ELR (cell line): ENCODE measurements at regions not wholly inside any gene's neighbourhood (a gene's known extent, or its start where the extent isn't known, plus 50 kb on each side); places are given as distances from the start of the nearest gene placed in this dataset.
A peak's percentile ranks its signal among the peaks of the same experiment; 100 is the strongest.

Experiments used
- DNase-seq: peaks from one replicate; pipeline ENCODE4 v3.0.0-alpha.2; 2015; ENCODE audit warnings: low read depth

DNA sequence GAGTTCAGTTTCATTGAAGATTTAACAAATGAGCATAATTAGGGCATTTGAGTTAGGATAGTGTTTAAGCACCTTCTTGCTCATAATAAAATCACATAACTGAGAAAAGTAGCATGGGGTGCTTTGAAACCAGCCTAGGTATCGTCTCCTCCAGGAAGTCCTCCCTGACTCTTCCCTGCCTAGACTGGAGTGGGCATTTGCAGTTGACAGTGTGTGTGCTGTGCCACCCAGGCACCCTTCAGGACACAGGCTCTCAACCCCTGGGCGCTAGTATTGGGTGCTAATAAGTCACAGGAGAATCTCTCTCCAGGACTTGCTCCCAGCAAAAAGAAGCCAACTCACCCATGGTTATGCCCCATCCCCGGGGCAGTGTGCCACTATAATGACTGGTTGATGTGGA lies 584.1 kb downstream of the INSC start:
- no peak for DNase-seq

DNA sequence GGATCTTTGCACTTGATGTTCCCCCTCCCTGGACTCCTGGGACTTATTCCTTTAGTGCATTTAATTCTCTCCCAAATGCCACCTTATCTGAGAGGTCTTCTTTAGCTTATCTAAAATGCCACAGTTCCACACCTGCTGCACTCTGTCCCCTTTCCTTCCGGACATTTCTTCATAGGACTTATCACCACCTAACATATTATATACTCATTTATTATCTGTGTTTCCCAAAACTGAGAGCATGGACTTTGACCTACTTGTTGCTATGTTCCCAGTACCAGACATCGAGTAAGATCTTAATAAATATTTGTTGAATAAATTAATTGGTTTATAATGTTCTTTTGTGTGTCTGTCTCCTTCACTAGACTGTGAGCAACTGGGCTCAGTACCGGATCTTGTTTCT lies 585.3 kb downstream of the INSC start:
- DNase-seq: no peak

DNA sequence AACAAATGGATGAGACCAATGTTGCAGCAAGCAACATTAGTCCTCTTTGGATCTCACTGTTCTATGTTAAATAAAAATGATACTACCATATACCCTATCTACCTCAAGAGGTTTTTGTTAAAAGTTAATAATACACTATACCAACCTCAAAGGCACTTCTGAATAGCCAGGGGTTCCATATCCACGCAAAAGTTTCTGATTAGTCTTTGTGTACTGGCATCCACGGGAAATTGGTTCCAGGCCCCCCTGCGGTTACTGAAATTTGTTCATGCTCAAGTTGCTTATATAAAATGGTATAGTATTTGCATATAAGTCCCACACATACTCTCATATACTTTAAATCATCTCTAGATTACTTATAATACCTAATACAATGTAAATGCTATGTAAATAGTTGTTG lies 585.7 kb downstream of the INSC start:
- no peak for DNase-seq

DNA sequence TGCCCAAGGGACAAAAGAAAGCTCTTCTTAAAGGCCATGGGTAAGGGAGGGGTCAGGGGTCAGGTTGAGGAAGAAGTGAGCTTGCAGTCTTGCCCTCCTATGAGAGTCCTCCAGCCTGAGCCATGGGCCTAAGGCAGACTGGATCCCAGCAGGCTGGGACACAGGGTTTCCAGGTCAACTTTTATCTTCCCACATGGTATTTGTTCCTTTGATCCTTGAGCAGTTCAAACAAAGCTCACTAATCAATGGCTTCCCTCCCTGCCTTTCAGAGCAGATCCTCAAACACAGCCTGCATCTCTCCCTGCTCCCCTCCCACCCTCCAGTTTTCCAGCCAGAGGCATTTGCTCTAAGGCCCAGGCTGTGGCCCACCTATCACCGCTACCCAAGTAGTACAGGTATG lies 589.3 kb downstream of the INSC start:
- DNase-seq: no peak

DNA sequence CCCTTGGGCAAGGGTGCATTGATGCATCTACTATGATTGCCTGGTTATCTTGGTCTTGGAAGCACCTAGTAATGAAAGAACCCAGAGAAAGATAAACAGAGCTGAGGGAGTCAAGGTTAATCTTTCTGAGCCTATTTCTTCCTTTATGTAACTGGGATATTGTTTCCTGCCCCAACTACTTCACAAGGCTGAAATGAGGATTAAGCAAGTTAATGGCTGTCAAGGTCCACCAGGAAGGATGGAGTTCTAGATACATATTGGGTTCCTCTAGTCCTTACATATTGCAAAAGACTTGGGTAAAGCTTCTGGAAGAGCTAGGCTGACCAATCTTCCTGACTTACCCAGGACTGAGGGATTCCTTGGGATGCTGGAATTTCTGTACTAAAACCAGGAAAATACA lies 589.8 kb downstream of the INSC start:
- DNase-seq: no peak

GRCh38 chr11:15705891-15706290 lies 591.2 kb downstream of the INSC start:
- DNase-seq: no peak

GRCh38 chr11:15707194-15707593 lies 592.5 kb downstream of the INSC start:
- DNase-seq: no peak

GRCh38 chr11:15707971-15708370 lies 593.2 kb downstream of the INSC start:
- peak; percentile 8 for DNase-seq

DNA sequence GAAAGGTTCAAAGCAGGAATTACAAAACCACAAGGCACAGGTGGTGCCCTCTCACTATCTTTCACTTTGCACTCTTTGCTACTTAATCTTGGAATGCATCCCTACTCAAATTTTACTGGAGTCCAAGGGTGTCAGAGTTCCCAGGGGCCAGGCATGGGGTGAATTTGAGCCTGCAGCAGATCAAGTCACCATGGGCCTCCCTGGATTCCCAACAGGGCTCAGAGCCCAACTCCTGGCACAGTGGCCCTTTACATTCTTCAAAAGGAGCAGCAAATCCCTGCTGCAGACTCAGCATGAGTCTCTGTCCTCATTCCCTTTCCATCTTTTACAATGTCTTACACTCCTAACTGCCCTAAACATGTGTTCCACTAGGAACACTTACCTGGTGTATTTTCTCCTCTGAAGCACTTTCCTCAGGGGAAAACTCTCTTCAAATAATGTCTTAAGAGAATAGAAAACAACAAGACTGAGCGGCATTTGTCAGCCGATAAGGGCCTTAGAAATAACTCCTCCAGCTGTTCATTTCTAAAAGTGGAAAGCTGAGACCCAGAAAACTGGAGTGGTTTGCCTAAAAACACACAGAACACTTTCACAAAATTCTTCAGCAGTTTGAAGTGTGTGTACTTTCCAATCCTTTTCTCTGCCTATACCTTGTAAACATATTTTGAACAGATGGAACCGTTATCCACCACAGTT lies 596.0 kb downstream of the INSC start:
- no peak for DNase-seq

GRCh38 chr11:15711311-15711710 lies 596.6 kb downstream of the INSC start:
- DNase-seq: no peak

DNA sequence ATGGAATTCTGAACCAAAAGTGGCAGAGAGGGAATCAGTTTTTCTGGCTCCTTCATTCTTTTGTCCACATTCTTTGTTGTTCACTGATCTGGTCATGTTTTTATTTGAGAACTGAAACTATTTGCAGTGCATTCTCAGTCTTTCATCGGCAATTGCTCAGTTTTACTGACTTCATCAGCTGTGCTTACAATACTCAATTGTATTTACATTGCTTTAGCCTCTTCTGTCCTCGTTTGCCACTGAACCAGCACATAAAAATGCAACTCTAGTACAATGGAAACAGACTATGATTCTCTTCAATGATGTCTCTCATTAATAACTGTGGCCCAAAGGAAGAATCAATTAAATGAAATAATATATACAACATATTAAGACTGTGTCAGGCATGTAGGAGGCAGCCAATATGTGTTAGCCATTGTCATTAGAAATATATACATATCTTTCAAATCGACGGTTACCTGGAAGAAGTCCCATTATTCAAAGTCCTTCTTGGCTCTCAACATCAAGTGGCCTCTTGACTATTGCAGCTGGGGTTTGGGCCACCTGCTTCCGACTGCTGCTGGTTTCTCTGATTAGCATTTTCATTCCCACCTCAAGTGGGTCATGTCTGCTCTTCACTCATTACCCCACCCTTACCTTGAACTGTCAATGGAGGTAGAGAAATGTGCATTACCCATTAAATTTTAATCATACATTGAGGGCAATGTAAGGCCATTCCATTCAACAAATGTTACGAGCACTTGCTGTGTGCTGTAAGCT lies 600.1 kb downstream of the INSC start:
- DNase-seq: no peak

GRCh38 chr11:15716550-15716949 lies 601.8 kb downstream of the INSC start:
- DNase-seq: peak; percentile 39

GRCh38 chr11:15720460-15720859 lies 605.7 kb downstream of the INSC start:
- no peak for DNase-seq

GRCh38 chr11:15723966-15724365 lies 609.2 kb downstream of the INSC start:
- no peak for DNase-seq

GRCh38 chr11:15724601-15725000 lies 609.9 kb downstream of the INSC start:
- no peak for DNase-seq

DNA sequence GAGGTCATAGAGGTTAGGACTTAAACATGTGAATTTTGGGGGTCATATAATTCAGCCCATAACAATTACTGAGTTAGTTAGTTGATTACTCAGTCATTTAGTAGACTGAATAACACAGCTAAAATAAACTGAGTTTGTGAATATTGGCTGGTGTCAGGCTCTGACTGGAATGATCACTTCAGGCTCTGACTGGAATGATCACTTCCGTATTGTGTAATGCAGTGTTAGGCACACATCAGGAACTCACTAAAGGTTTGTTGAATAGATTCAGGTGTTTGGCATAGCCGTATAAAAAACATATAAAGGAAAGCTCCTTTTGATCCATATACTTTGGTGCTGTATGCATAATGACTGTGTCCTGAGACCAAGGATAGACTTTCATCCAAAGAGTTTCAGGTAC lies 610.5 kb downstream of the INSC start:
- DNase-seq: no peak

GRCh38 chr11:15726221-15726746 lies 611.6 kb downstream of the INSC start:
- no peak for DNase-seq

DNA sequence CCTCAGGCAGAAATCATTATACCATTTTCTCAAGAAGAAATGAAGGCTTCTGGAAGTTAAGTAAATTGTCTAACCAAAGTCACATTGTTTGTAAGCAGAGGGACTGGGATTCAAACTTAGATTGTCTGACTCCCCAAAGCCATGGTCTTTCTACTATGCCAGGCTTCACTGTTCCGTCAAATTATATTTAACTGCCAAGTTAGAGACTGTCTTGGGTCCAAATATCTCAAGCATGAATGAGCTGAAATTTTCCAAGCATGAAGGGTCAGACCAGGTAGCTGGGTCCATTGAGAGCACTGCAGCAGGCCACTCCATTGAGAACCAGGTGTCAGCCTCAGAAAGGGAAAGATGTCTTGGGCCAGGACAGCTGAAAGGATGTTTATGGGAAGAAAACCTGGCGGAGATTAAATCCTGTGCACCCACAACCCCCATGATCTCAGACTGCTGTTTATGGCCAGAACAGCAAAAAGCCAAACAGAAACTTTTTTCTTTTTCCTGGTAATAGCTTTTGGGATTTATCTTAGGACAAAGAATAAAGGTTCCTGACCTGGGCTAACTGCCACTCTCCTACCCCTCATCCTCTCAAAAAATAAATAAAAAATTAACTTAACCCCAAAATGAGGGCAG lies 612.3 kb downstream of the INSC start:
- no peak for DNase-seq

DNA sequence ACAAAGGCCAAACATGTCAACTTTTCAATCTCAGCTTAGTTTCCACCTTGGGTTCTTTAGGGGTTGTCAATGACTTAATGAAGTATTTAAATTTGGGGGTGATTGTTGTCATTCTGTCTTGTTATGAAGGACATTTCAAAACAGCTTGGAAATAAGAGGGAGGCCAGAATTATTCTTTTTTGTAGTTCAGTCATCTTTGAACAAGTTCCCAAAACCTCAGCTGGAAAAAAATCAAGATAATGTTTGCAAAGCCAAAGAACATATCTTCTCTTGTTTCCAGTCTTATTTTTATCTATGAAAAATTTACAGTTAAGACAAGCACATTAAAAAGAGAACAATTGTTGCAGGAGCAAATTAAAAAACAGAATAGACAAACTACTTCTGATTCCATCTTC lies 612.8 kb downstream of the INSC start:
- no peak for DNase-seq

DNA sequence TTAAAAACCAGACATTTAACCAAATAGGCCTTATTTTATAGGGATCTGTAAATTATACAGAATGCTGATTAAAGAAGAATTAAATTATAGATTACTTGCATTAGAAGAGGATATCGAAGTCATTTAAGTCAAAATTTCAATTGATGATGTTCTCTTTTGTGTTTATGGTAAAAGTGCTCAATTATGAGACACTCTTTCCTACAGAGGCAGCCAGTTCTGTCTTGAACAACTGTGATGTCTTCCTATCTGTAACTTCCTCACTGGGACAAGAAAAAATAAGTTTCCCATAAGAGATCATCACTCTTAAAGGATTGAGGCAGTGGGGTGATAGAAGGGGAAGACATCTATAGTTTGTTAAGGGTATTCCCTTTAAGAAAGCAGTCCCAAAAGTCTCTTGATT lies 613.5 kb downstream of the INSC start:
- DNase-seq: no peak

DNA sequence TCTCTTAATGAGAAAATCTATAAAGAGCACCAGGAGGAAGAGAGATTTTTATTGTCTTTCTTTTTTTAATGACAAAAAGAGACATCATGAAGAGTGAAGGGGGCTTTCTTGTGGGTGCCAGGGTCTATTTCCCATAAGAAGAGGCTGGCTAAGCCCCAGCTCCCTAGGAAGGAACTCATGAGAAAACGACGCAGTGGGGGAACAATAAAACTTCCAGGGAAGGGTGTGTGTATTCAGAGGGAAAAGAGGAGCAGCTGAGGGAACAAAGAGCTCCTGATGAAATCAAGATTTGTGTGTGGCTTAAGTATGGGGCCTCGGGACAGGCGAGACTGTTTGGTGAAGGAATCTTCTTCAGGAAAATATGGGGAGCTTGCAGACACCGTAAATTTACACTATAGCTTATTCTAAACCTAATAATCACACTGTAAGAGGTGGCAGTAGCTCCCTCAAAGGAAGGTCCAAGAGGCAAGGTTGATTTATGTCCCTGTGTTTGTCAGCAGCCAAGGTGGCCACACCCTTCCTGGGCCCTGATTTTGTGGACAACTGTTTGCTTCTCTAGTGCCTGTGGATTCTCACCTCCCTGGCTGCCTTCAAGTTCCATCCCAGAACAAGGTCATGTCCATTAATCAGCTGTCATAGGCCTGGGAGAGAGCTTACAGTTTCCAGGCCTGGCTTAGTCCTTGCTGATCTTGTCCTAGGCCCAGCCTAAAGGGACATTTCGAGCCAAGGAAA lies 615.7 kb downstream of the INSC start:
- DNase-seq: no peak

DNA sequence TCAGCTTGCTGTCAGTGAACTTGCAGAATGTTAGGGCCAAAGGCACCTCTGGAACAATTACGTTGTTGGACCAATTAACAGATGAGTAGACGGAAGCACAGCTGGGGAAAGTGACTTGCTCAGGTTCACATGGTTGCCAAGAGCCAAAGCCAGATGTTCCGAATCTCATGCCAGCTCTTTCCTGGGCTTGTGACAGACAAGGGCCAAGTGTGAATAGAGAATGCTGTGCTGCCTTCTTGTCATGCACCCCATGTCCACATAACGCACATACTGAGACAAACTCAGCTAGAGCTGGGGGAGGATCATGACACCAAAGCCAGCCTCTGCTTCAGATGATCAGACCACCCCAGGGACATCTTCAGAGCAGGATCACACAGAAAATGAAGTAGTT lies 616.3 kb downstream of the INSC start:
- DNase-seq: no peak

DNA sequence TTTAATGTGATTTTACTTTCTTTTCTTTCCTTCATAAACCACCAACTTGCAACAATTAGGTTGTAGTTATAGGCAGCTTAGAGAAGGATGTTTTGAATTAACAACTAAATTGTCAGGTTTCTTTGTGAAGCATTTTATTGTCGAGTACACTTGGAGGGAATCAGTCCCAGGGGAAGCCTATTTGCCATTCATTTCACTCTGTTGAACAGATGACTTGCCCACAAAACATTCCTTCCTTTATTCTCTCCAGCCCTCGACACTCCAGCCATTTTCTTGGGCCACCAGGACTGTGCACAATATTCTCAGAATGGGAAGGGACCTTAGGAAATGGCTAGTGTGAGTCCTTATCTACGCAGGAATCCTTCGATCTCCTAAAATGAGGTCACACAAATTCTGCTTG lies 620.6 kb downstream of the SOX6 start:
- no peak for DNase-seq
